CD14-positive monocyte (primary cell): ENCODE measurements at regions not wholly inside any gene's neighbourhood (a gene's known extent, or its start where the extent isn't known, plus 50 kb on each side); places are given as distances from the start of the nearest gene placed in this dataset.

Experiments
- DNase-seq, 3 donors: peaks; one replicate each; pipeline ENCODE4 v3.0.0-alpha.2; 2011 to 2022
- H2AFZ ChIP-seq: 2 replicates; pipeline ENCODE4 v1.6.0; 2012; ENCODE audit warnings: mild to moderate bottlenecking, low read depth, low read length, inconsistent platforms; ENCODE audit not compliant: insufficient read depth, poor library complexity, severe bottlenecking
- H3K27ac ChIP-seq, 2 donors: 1 replicate in 1 of 2; 2 replicates in 1 of 2; pipeline ENCODE4 v1.5.1; 2012 to 2013; ENCODE audit warnings: low read length in 2 of 2, control low read depth in 1 of 2, inconsistent platforms in 1 of 2, low read depth in 1 of 2, mild to moderate bottlenecking in 1 of 2
- H3K27me3 ChIP-seq, 2 donors: one replicate each; pipeline versions ENCODE4 v1.6.0 to v1.6.1; 2011 to 2013; ENCODE audit warnings: low read length in 2 of 2; ENCODE audit not compliant: control insufficient read depth in 2 of 2, insufficient read depth in 2 of 2
- H3K36me3 ChIP-seq, 2 donors: replicated peaks in 1 of 2; 1 replicate in 1 of 2; 2 replicates in 1 of 2; pipeline versions ENCODE4 v1.5.1 to v1.6.1; 2012 to 2013; ENCODE audit warnings: low read length in 2 of 2, control low read depth in 1 of 2, inconsistent platforms in 1 of 2, mild to moderate bottlenecking in 1 of 2; ENCODE audit not compliant: insufficient read depth in 2 of 2, control insufficient read depth in 1 of 2
- H3K4me1 ChIP-seq, 2 donors: 1 replicate in 1 of 2; 2 replicates in 1 of 2; pipeline versions ENCODE4 v1.5.1 to v1.6.1; 2012 to 2013; ENCODE audit warnings: low read length in 2 of 2, control low read depth in 1 of 2, inconsistent platforms in 1 of 2, mild to moderate bottlenecking in 1 of 2, moderate library complexity in 1 of 2; ENCODE audit not compliant: insufficient read depth in 2 of 2, control insufficient read depth in 1 of 2
- H3K4me2 ChIP-seq: replicated peaks from 2 replicates; pipeline ENCODE3; 2012; ENCODE audit warnings: low read length, moderate library complexity, mild to moderate bottlenecking; ENCODE audit not compliant: poor library complexity, severe bottlenecking; ENCODE audit errors: extremely low read depth
- H3K4me3 ChIP-seq, 3 experiments: fragments of 200-600 bp in 1 of 3; sonication (generic) in 1 of 3; replicated peaks in 1 of 3; 1 replicate in 2 of 3; 2 replicates in 1 of 3; pipeline ENCODE4 v1.5.1; 2011 to 2013; ENCODE audit warnings: low read length in 3 of 3, mild to moderate bottlenecking in 3 of 3, control low read depth in 2 of 3, low read depth in 2 of 3, inconsistent platforms in 1 of 3, moderate library complexity in 1 of 3
- H3K79me2 ChIP-seq: 2 replicates; pipeline ENCODE4 v1.6.0; 2012; ENCODE audit warnings: mild to moderate bottlenecking, control low read depth, inconsistent platforms, low read length, moderate library complexity; ENCODE audit not compliant: insufficient read depth
- H3K9ac ChIP-seq: 2 replicates; pipeline ENCODE4 v1.6.0; 2017; ENCODE audit warnings: low read length, mild to moderate bottlenecking; ENCODE audit not compliant: insufficient read depth, poor library complexity, severe bottlenecking
- H3K9me3 ChIP-seq, 2 donors: replicated peaks in 1 of 2; 1 replicate in 1 of 2; 2 replicates in 1 of 2; pipeline versions ENCODE4 v1.5.1 to v1.6.1; 2012 to 2013; ENCODE audit warnings: low read length in 2 of 2, control low read depth in 1 of 2; ENCODE audit not compliant: control insufficient read depth in 1 of 2, insufficient read depth in 1 of 2
- H4K20me1 ChIP-seq: 2 replicates; pipeline ENCODE4 v1.6.0; 2012; ENCODE audit warnings: mild to moderate bottlenecking, low read length, control low read depth, moderate library complexity; ENCODE audit not compliant: insufficient read depth
- H3K27ac Mint-ChIP-seq, 7 donors: one replicate each; pipeline ENCODE4 v1.8.0; 2020; ENCODE audit warnings: mild to moderate bottlenecking in 7 of 7, mixed read lengths in 7 of 7, moderate library complexity in 6 of 7, inconsistent platforms in 2 of 7
- H3K27me3 Mint-ChIP-seq, 3 donors: one replicate each; pipeline ENCODE4 v1.8.0; 2021 to 2022; ENCODE audit warnings: low read depth in 3 of 3, mild to moderate bottlenecking in 3 of 3, mixed read lengths in 3 of 3, moderate library complexity in 3 of 3, inconsistent platforms in 1 of 3
- H3K36me3 Mint-ChIP-seq, 2 donors: one replicate each; pipeline ENCODE4 v1.8.0; 2020; ENCODE audit warnings: mixed read lengths in 2 of 2, inconsistent platforms in 1 of 2, mild to moderate bottlenecking in 1 of 2
- H3K4me1 Mint-ChIP-seq: one replicate; pipeline ENCODE4 v1.8.0; 2020; ENCODE audit warnings: mild to moderate bottlenecking, mixed read lengths
- H3K4me3 Mint-ChIP-seq, 2 donors: one replicate each; pipeline ENCODE4 v1.8.0; 2020; ENCODE audit warnings: mild to moderate bottlenecking in 2 of 2, mixed read lengths in 2 of 2, moderate library complexity in 1 of 2
- H3K9me3 Mint-ChIP-seq, 7 donors: one replicate each; pipeline ENCODE4 v1.8.0; 2020 to 2022; ENCODE audit warnings: mixed read lengths in 7 of 7, mild to moderate bottlenecking in 6 of 7, moderate library complexity in 6 of 7, inconsistent platforms in 2 of 7
- WGBS: methylation state at CpG from one replicate; pipeline ENCODE4 v1.1.5; 2013; ENCODE audit warnings: missing lambda C conversion rate; ENCODE audit not compliant: insufficient coverage; 5-methylcytosine and 5-hydroxymethylcytosine counted together
- intact Hi-C, 2 donors: fragments of 100-400 bp; cut with micrococcal nuclease; formaldehyde crosslinking; loops; one replicate each; pipeline versions ENCODE4 v1.15.0 to v1.15.1; 2023
- TF ChIP-seq, protein P1 (sequence below): fragments of 200-600 bp; IDR thresholded peaks from one replicate; pipeline ENCODE4 v1.8.0; 2022; ENCODE audit warnings: antibody characterized with exemption, mild to moderate bottlenecking

- Mint-ChIP-seq H3K36me3 (peaks cover 2 to 5% of the 10 kb centered on the region in 2 donors), H3K9me3 (peaks cover 0 to 4% (median 1%) of the 10 kb centered on the region in 7 donors), H3K27ac (no peak overlapping the region), H3K4me3 (no peak overlapping the region), H3K4me1 (peaks cover 10% of the 10 kb centered on the region), H3K27me3 (peaks cover 0 to 1% (median 0%) of the 10 kb centered on the region in 3 donors)
- Histone ChIP-seq H3K4me1 (peaks cover 0 to 6% of the 10 kb centered on the region in 2 donors), H2AFZ (no peak overlapping the region), H3K9ac (no peak overlapping the region), H3K4me2 (no peak overlapping the region), H3K36me3 (no peaks in the 10 kb centered on the region), H3K4me3 (no peak overlapping the region), H3K27ac (no peak overlapping the region), H3K9me3 (no peaks in the 10 kb centered on the region), H3K79me2 (no peaks in the 10 kb centered on the region), H4K20me1 (no peaks in the 10 kb centered on the region), H3K27me3 (no peaks in the 10 kb centered on the region)
- TF ChIP-seq, protein P1, sequence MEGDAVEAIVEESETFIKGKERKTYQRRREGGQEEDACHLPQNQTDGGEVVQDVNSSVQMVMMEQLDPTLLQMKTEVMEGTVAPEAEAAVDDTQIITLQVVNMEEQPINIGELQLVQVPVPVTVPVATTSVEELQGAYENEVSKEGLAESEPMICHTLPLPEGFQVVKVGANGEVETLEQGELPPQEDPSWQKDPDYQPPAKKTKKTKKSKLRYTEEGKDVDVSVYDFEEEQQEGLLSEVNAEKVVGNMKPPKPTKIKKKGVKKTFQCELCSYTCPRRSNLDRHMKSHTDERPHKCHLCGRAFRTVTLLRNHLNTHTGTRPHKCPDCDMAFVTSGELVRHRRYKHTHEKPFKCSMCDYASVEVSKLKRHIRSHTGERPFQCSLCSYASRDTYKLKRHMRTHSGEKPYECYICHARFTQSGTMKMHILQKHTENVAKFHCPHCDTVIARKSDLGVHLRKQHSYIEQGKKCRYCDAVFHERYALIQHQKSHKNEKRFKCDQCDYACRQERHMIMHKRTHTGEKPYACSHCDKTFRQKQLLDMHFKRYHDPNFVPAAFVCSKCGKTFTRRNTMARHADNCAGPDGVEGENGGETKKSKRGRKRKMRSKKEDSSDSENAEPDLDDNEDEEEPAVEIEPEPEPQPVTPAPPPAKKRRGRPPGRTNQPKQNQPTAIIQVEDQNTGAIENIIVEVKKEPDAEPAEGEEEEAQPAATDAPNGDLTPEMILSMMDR, result no peak
- WGBS, result no CpG with 5 or more reads among the region's 1 CpG
- intact Hi-C loops, result no loop called here
- DNase-seq, result no peak
These were observed 208.1 kb upstream of the SAMSN1 start for GRCh38 chr21:14754259-14754604.

DNA sequence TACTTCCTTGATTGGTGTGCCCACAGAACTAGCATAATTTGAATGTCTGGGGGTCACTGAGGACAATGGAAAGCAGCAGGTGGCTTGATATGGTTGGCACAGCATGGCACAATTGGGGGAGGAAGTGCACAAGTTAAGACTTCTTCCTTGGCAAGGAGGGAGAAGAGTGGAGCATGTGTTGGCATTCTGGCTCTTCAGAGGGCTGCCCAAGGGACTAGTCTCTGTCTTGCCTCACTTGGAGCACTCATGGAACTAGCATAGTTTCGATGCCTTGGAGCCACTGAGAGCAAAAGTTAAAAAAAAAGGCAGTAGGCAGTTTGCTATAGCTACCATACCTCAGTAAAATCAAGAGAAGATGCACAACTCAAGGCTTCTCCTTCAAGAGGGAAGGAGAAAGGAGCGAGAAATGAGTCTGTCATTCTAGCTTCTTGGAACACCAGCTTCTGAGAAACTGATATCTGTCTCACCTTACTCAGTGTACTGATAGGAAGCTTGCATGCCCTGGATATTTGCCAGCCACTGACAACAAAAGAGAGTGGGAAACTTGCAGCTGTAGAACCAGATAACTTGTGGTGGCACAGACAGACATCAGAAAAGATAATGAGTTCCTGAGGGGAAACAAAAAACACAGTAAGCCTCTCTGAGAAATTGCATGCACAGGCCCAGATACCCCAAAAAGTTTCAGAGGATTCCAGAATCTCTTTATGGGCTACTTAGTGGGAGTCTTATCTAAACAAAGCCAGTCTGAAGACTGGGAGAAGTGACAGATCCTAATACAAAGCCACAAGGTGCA, 207.5 kb upstream of the SAMSN1 start:
- peaks cover 0 to 1% (median 0%) of the 10 kb centered on the region in 3 donors for H3K27me3 Mint-ChIP-seq
- H3K9me3 Mint-ChIP-seq, result peaks cover 0 to 4% (median under 1%) of the 10 kb centered on the region in 7 donors
- H3K36me3 Mint-ChIP-seq, result peaks cover 0 to 2% of the 10 kb centered on the region in 2 donors
- no peaks in the 10 kb centered on the region for H3K79me2 ChIP-seq
- no peaks in the 10 kb centered on the region for H4K20me1 ChIP-seq
- no peak overlapping the region for H3K4me3 ChIP-seq
- no peak overlapping the region for H3K4me3 Mint-ChIP-seq
- no CpG with 5 or more reads among the region's 2 CpGs for WGBS
- H3K27me3 ChIP-seq, result no peaks in the 10 kb centered on the region
- TF ChIP-seq, protein P1, result no peak
- H3K27ac ChIP-seq, result no peak overlapping the region
- no peak overlapping the region for H3K4me2 ChIP-seq
- H3K9me3 ChIP-seq, result no peaks in the 10 kb centered on the region
- peaks cover 10% of the 10 kb centered on the region for H3K4me1 Mint-ChIP-seq
- no peaks in the 10 kb centered on the region for H3K36me3 ChIP-seq
- intact Hi-C loops, result no loop called here
- H3K4me1 ChIP-seq, result peaks cover 0 to 6% of the 10 kb centered on the region in 2 donors
- no peak for DNase-seq
- no peak overlapping the region for H3K27ac Mint-ChIP-seq
- no peak overlapping the region for H3K9ac ChIP-seq
- no peak overlapping the region for H2AFZ ChIP-seq
